ENCODE measurements at regions not wholly inside any gene's neighbourhood (a gene's known extent, or its start where the extent isn't known, plus 50 kb on each side); places are given as distances from the start of the nearest gene placed in this dataset.

GRCh38 chr1:102758418-102758817 lies 349.9 kb downstream of the COL11A1 start:
- no peak for TF ChIP-seq POLR2A (IDR thresholded peaks at IDR 0.05)
- no peak for TF ChIP-seq POLR2AphosphoS5 (IDR thresholded peaks at IDR 0.05)
- no peak for TF ChIP-seq CTCF (IDR thresholded peaks at IDR 0.05)
- TF ChIP-seq EP300 (IDR thresholded peaks at IDR 0.05; ENCODE audit: low read depth), result no peak
